DLD1 (cell line): ENCODE measurements at regions not wholly inside any gene's neighbourhood (a gene's known extent, or its start where the extent isn't known, plus 50 kb on each side); places are given as distances from the start of the nearest gene placed in this dataset.
"Not testable (repeated sequence)": the region's sequence is repeated elsewhere in the genome, so short reads cannot be mapped to it uniquely, and the experiment has no call there.

Source experiments
- in situ Hi-C: cut with HindIII; loops from 2 replicates; pipeline ENCODE4 v1.10.0; 2017; ENCODE audit warnings: low sequenced_read_pairs

DNA sequence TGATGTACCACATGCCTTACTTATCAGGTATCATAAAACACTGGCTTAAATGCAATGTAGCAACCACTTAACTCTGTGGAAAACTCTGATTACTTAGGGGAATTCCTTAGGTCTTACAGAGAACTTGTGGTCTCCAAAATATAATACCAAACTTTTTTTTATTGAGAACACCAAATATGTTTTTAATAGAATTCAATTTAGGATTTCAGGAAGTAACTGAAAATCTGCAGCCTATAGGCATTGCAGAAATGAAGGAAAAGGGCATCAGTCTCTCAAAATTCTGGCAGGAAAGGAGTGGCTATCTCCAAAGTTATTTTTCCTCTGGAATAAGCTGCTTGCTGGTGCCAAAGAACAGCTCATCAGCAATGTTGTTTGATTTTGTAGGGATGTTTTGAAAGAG, 105.3 kb upstream of the UGP2 start:
- in situ Hi-C loops: no loop called here

DNA sequence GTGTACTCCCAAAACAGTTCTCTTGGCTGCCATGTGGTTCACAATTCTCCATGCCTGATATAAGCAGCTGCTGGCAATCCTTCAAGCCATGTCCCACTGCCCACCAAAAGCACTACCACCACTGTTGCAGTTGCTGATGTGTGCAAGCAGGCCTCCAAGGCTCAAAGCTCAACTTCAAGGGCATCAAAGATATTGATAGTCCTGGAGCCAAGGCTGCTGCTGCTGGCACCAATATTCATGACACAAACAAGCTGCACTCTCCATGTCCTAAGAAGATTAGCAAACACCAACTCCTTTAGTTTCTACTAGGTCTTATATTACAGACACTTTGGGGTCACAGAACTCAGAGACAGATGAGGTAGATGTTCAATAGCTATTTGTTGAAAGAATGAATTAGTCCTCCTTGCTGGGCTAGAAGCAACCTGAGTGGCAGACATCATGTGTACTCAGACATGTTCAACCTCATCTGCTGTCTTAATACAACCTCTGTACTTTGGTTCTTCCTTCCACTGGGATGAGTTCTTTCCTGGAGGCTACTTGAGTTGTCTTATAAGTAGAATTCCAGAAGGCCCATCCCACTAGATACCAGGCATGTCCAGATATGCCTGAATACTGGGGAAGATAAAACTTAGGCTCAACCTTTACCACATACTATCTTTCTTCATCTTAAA, 104.5 kb upstream of the UGP2 start:
- in situ Hi-C loops: no loop called here

DNA sequence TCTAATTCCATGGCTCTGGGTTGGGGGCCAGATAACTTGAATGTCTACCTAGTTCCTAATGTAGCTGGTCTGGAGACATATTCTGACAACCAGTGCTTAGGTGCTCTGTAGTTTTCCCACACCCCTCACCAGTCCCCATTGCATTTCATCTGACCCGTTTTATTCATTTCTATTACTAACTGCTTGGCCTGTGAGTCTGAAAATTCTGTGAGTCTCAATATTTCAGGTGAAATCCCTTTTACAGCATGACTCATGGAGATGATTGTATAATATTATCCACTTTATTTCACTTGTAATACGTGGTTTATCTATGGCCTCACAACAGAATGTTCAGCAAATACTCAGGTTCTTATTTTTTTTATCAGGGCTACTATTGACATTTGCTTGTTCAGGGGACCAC, 103.7 kb upstream of the UGP2 start:
- in situ Hi-C loops: no loop called here

DNA sequence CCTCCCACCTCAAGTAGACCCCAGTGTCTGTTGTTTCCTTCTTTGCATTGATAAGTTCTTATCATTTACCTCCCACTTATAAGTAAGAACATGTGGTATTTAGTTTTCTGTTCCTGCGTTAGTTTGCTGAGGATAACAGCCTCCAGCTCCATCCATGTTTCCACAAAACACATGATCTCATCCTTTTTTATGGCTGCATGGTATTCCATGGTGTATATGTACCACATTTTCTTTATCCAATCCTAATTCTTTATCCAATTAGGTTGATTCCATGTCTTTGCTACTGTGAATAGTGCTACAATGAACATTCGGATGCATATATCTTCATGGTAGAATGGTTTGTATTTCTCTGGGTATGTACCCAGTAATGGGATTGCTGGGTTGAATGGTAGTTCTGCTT, 102.5 kb upstream of the UGP2 start:
- in situ Hi-C loops: not testable (repeated sequence)

DNA sequence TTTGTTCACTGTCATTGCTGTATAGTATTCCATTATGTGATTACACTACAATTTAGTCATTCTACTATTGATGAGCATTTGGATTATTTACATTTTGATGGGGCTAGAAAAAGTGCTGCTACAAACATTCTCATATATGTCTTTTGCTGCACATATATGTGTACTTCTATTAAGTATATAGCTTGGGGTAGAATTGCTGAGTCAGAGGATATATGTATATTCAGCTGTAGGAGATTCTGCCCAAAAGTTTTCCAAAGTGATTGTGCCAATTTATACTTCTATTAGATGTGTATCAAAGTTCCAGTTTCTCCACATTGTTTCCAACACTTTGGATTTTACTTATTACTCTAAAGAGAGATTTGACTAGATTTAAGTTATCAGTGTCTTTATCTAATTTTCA, 101.7 kb upstream of the UGP2 start:
- in situ Hi-C loops: no loop called here

DNA sequence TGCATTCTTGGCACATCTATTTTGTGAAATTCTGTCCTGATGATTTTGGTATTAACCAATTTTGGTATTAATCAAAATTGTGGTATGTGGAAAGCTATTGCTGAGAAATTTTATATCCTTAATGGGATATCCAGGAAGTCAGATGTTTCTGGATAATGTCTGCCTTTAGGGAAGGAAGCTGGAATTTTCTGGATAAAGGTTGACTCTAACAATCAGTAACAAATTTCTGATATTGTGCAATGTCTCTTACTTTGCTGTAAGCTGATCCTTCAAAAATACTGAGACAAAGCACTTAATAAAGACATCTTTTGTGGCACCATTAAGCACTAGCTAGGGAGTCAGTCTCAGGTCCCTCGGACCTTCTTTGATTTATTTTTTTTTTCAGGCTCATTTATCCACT, 100.8 kb upstream of the UGP2 start:
- in situ Hi-C loops: no loop called here

DNA sequence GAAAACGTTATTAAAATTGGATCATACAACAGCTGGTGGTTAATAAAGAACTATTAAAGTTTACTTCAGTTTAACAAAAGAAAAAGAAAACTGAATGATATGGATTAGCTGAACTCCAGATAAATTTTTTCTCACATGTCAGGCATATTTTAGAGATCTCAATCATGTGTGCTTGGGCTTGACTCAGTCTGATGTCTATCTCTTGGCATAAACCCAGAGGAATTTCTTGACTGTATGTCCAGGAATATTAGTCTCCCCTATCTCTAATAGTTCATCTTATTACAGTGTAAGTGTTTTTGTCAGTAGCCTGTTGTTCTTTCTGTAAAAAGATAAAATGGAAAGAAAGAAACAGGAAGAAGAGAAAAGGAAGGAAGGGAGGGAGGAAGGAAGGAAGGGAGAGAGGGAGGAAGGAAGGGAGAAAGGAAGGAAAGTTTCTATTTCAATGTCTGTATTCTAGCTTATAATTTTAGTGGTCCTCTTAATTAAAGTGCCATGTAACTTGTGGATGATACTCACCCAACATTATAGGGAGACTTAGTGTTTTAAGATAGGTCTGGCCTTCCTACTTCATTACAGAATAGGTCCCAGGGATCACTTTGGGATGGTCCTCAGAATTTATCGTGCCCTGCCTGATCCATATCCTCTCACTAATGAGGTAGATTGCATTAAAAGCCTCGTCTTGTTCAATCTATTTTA, 99.7 kb upstream of the UGP2 start:
- in situ Hi-C loops: no loop called here

DNA sequence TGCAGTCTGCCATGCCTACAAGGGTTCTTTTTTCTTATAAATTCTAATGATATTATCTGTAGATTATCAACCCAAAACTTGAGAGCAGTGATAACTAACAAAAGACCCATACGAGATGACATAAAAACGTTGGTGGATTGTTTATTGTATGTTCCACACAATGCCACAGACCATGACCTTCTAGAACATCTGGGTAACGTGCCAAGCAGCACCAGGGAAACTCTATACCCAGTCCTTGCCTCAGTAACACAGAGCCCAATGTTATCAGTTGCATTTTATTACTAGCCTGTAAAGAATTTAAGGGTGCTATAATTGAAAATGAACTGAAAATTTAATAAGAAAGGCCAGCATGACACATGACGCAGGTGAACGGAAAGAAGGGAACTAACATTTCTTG, 99.1 kb upstream of the UGP2 start:
- in situ Hi-C loops: no loop called here

DNA sequence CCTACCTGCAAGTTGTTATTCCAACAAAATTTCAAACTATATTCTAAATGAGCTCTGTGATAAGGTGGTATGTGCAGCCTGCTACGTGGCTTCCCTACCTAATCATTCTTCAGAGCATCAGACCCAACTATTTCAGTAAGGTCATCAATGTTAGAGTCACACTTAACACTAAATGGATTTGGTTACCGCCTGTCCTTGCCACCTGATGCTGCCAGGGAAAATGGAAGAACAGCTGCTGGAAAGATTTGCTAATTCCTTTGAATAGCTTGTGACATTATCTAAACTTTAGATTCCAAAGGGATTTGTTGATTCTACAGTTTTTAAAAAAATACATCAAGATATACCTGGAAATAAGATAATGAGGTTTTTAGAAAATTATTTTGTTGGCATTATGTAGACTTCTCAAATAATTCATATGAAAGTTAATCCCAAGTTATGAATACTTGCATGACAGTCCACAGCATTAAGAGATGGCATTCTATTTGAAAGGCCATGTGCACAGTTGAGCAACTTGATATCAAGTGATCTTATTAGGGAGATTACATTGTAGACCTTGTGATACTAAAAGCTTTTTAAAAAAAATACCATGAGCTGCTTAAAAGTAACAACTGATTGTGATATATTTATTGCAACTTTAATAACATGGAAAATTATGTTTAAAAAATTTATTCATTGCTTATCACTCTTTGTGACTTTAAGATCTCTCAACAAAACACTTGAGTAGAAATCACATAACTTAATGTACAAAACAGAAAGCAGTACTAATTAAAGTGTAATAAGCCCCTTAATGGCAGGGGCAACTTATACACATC, 98.3 kb upstream of the UGP2 start:
- in situ Hi-C loops: no loop called here

DNA sequence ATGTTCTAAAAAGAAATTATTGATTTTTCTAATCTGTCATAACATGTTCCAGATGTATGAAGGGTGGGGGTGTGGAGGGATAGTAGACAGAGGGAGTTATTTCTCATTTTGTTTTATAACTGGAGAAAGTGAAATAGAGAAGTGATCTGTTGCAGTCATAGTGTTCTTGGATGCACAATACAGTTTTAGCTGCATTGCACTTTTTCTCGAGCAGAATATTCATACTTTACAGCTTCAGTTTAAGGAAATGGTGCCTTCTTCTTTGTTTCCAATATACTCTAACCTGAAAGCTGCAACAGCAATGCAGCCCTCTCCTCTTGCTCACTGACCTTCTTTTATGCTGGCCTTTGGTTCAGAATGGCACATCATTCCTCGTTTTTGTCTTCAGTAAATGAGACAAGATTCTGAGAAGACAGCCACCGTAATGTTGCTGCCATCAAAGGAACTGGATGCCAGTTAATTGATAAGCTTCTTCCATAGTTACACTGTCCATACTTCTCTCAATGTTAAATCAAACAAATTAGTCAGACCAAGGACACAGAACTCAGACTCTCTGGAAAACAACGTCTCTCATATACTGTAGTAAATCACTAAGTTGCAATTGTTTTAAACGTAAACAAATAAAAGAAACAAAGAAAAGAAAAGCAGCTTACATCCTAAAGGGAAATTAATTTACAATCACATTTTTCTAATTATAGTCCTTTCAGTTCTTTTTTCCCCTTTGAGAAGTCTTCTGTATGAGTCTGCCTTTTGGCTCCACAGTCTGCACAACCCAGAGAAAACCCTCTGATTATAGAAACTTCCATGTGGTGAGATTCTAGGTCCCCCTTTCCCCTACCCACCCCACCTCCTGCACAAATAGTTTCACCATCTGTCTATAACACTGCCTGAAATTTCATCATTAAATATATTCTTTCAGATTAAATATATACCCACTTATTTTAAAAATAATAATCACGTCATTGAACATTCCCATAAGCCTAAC, 97.4 kb upstream of the UGP2 start:
- in situ Hi-C loops: no loop called here

DNA sequence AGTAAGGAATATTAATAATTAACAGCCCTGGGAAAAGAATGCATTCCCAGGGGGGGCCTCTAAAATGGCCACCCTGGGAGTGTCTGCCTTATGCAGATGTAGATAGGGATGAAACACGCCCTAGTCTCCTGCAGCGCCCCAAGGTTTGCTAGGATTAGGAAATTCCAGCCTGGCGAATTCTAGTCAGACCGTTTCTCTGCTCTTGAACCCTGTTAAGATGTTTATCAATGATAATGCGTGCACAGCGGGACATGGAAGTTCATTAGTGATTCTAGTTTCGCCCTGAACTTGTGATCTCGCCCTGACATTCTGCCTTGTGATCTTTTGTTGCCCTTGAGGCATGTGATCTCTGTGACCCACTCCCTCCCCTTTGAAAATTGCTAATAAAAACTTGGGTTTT, 95.1 kb upstream of the UGP2 start:
- in situ Hi-C loops: not testable (repeated sequence)

DNA sequence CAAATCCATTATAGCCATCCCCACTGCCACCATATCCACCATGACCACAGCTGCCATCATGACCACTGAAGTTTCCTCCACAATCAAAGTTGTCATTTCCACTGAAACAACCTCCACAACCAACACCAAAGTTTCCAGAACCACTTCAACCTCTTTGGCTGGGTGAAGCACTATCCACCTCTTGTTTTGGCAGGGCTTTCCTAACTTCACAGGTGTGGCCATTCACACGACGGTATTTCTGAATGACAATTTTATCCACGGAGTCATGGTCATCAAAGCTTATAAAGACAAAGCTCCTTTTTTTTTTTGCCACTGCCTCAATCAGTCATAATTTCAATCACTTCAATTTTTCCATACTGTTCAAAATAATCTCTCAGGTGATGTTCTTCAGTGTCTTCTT, 89.8 kb upstream of the UGP2 start:
- in situ Hi-C loops: loop anchor here (10.0 kb wide), 1 partner anchor 57 kb away; no protein-coding TSS in a partner anchor

DNA sequence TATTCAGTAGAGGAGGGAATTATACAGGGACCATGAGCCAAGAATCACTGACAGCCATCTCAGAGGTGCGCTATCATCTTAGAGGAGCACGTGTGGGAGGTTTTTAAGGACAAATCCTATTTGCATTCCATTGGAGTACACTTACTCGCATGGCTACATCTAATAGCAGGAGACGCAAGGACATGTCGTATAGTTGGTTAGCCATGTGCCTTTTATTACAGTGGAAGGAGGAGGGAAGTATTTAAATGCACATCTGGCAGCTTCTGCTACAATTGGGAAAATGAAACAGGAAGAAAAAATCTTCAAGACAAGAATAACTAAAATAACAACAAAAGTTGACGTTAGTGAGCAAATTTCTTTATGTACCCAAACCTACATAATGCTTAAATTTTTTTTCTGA, 86.5 kb upstream of the UGP2 start:
- in situ Hi-C loops: loop anchor here (10.0 kb wide), 1 partner anchor 60 kb away; no protein-coding TSS in a partner anchor

DNA sequence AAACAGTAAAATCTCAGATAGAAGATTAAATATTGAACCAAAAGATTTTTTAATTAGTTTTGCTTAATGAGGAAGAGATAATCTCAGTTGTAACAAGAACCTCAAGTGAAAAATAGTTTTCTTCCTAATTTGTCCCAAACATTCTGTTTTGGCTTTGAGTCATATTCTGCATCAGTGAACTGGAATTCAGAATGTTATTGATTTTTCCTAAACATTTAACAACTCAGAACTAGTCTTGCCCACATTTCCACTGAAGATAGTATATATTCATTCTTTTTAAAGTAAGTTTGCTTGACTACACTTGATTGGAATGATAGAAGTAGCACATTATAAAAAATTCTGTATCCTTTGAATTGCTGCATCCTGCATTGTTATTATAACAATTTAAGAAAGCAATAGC, 85.7 kb upstream of the UGP2 start:
- in situ Hi-C loops: loop anchor here (10.0 kb wide), 1 partner anchor 61 kb away; no protein-coding TSS in a partner anchor

DNA sequence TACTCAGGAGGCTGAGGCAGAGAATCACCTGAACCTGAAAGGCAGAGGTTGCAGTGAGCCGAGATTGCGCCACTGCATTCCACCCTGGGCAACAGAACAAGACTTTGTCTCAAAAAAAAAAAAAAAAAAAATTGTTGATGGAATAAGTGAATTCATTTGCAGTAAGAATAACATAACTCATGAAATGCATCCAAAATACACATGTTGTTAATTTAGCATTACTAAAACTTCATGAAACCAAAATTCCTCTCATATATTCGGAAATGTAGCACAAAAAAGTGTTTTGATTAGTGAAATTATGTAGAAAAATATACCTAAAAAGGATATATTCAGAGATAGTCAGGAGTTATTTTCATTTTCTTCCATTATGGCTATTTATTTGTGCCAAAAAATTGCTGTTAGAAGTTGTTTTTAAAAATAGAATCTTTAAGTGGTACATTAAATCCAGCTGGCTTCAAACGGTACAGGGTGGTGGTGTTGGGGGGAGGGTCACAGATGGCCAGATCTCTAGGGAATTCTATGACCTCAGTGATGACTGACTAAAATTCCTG, 78.2 kb upstream of the UGP2 start:
- in situ Hi-C loops: no loop called here

DNA sequence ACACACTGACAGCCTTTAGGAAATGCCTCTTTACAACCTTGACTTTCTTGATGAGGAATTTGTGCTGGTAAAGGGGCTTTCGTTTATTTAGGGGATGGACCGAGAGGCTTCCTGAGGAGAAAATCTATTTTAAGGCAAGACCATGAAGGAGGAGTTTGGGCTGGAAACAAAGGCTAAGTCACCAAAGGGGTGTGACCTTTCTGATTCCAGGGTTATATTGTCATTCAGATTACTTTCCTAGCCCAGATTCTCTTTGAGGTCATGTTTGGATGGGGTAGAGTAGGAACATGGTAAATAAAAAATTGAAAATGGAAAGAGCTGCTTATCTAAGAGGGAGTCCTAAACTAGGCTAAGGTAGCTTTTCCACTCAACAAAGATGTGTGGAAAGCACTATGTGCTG, 77.1 kb upstream of the UGP2 start:
- in situ Hi-C loops: no loop called here

DNA sequence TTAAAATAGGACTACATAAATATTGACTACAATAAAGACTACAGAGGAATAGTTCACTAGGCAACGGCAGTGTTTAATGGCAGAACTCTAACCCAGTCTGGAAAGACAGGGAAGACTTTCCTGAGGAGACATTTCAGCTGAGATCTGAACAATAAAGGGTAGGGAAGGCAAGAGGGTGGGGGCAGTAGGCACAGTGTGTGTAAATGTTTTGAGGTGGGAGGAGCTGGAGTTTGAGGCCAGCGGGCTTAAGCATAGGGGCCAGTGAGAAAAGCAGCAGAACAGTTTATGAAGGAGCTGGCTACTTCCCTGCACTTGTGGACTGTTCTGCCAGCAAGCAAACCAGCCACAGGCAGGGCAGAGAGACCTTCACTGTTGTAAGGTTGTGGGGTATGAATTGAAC, 76.6 kb upstream of the UGP2 start:
- in situ Hi-C loops: no loop called here

DNA sequence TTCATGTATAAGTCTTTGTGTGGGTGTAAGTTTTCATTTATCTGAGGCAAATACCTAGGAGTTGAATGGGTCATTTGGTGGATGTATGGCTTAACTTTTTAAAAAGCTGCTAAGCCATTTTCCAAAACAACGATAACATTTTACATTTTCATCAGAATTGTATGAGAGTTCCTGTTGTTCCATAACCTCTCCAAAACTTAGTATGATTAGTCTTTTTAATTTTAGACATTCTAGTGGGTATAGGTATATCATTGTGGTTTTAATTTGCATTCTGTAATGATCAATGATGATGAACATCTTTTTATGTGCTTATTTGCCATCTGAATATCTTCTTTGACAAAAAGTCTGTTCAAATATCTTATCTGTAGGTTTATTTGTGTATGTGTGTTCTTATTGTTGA, 74.4 kb upstream of the UGP2 start:
- in situ Hi-C loops: no loop called here

DNA sequence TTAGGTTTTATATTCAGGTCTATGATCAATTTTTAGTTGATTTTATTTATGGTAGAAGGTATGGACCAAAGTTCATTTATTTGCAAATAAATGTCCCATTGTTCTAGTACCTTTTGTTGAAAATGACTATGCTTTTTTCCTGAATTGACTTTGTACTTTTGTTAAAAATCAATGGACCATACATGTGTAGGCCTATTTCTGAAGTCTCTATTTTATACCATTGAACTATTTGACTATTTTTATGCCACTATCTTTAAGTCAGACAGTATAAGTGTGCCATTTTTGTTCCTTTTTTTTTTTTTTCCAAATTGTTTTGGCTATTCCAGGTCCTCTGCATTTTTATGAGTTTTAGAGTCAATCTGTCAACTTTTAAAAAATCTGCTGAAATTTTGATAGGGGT, 73.6 kb upstream of the UGP2 start:
- in situ Hi-C loops: no loop called here

DNA sequence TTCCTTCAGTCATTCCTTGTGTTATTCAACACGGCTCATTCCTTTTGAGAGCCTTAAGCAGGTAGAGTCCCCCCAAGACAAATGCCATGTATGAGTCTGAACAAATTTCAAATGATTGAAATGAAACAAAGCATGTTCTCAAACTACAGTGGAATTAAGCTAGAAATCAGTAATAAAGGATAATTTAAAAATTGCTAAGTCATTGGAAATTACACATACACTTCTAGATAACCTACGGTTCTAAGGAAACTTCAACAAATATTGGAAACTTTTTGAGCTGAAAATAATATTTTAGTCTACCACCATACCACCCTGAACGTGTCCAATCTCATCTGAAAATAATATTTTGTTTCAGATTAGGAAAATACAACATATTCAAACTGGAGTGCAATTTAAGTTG, 71.8 kb upstream of the UGP2 start:
- in situ Hi-C loops: no loop called here
